ENCODE measurements at regions not wholly inside any gene's neighbourhood (a gene's known extent, or its start where the extent isn't known, plus 50 kb on each side); places are given as distances from the start of the nearest gene placed in this dataset.

DNA sequence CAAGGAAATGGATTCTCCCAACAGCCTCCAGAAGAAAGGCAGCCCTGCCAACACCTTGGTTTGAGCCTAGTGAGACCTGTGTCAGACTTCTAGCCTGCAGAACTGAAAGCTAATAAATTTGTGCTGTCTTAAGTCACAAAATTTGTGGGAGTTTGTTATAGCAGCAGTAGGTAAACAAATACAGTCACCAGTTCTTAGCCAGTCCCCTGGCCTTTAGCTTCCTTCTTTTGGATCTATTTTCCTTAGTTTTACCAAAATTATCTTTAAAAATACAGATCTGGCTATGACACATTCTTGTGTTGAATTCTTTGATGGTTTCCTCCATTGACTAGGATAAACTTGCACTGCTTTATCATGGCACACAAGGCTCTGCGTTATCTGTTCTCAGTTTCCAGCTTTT is 697.9 kb upstream of the FANCL start:
- H3K9me3 ChIP-seq (ENCODE audit: control insufficient read depth, low read length): no peaks in the 10 kb centered on the region
- no peak for ATAC-seq
- no peaks in the 10 kb centered on the region for H3K27me3 ChIP-seq (ENCODE audit: control insufficient read depth, insufficient read depth)
- H3K4me3 ChIP-seq (ENCODE audit: low read length): no peak overlapping the region
- intact Hi-C loops (cut with DNase I): no loop called here
- 84% methylated on average over 1 of the region's 1 CpG for WGBS
- no peak for DNase-seq
- no peak overlapping the region for H3K27ac ChIP-seq (ENCODE audit: low read length)
- no peaks in the 10 kb centered on the region for H3K4me1 ChIP-seq (ENCODE audit: control insufficient read depth, insufficient read depth, low read length)

DNA sequence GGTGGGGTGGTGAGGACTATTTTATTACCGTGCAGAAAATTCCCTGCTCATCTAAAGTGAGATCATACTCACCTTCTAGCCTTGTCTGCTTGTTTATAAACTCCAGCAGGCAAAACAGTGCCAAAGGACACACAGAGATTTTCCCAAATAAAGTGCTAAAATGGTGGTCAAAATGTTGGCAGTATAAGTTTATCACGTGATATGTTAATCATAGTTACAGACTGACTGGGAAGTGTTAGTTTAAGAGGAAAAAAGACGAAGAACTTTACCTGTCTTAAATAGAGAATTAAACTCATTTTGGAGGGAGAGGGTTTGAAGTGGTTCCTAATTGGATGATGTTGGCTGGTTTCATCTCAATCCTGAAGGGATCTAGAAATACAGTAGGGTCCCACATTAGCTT is 691.7 kb upstream of the FANCL start:
- DNase-seq (no peak), ATAC-seq (no peak)
- Histone ChIP-seq H3K4me3 (ENCODE audit: low read length) (no peak overlapping the region), H3K4me1 (ENCODE audit: control insufficient read depth, insufficient read depth, low read length) (no peaks in the 10 kb centered on the region), H3K27ac (ENCODE audit: low read length) (no peak overlapping the region), H3K9me3 (ENCODE audit: control insufficient read depth, low read length) (no peaks in the 10 kb centered on the region), H3K27me3 (ENCODE audit: control insufficient read depth, insufficient read depth) (no peaks in the 10 kb centered on the region)
- intact Hi-C loops (cut with DNase I): no loop called here
- 66% methylated on average over 3 of the region's 3 CpGs for WGBS

DNA sequence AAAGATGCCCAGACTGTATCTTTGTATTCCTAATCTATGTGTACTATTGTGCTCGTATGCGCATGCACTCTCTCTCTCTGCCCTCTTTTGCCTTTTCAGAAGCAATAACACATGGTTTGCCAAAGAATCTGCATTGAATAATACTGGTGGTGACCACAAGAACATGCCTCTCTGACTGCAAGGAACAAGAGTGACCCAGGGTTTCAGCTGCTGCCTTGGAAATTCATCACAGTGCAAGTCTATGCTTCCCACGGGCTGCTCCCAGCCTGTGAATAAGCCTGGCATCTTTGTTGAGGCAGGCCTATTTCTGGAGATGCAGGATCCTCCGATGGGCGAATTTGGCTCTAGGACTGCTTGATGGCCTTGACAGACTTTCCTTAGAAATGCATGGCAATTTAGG is 689.4 kb upstream of the FANCL start:
- no peak overlapping the region for H3K4me3 ChIP-seq (ENCODE audit: low read length)
- H3K4me1 ChIP-seq (ENCODE audit: control insufficient read depth, insufficient read depth, low read length): no peaks in the 10 kb centered on the region
- WGBS: 82% methylated on average over 5 of the region's 5 CpGs
- intact Hi-C loops (cut with DNase I): no loop called here
- H3K9me3 ChIP-seq (ENCODE audit: control insufficient read depth, low read length): no peaks in the 10 kb centered on the region
- no peak for DNase-seq
- no peak for ATAC-seq
- no peak overlapping the region for H3K27ac ChIP-seq (ENCODE audit: low read length)
- no peaks in the 10 kb centered on the region for H3K27me3 ChIP-seq (ENCODE audit: control insufficient read depth, insufficient read depth)

DNA sequence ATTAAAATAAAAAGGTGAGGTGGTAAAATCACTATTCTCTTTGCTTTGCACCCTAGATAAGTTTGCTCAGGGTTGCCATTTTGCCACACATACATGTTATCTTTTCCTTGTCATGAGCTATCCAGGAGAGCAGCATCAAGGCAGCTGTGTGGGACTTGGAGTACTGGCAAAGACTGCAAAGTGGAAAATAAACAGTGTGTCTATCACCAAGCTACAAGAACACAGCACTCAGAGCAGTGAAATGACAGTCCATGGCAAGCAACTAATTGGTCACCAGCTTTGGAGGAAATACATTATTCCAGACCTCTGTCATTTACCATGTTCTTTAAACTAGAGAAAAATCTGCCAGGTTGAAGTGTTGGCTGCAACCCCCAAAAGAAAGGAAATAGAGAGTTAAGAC is 687.8 kb upstream of the FANCL start:
- Histone ChIP-seq H3K4me3 (ENCODE audit: low read length) (no peak overlapping the region), H3K4me1 (ENCODE audit: control insufficient read depth, insufficient read depth, low read length) (no peaks in the 10 kb centered on the region), H3K27ac (ENCODE audit: low read length) (no peak overlapping the region), H3K27me3 (ENCODE audit: control insufficient read depth, insufficient read depth) (no peaks in the 10 kb centered on the region), H3K9me3 (ENCODE audit: control insufficient read depth, low read length) (no peaks in the 10 kb centered on the region)
- ATAC-seq (peak; percentile 35 to 67), DNase-seq (no peak)
- intact Hi-C loops (cut with DNase I): no loop called here

DNA sequence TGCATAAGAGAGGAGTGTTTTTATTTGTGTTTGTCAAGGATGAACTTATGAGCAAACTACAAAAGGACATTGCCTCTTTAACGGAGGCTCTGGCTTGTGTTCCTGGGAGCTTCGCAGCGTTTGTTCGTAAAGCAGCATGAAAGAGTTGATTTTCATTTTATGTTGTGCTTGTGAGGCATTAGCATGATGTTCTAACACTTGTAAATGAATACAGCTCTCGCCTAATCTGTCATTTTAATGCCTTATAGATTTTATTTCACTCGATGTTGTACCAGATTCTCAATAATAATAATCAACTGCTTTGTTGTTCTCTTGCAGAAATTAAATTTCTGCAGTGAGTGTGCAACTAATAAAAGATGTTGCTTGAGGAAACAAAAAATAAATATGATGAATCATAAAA is 687.3 kb upstream of the FANCL start:
- H3K4me1 ChIP-seq (ENCODE audit: control insufficient read depth, insufficient read depth, low read length): no peaks in the 10 kb centered on the region
- no peak overlapping the region for H3K27ac ChIP-seq (ENCODE audit: low read length)
- no peak overlapping the region for H3K4me3 ChIP-seq (ENCODE audit: low read length)
- intact Hi-C loops (cut with DNase I): no loop called here
- 63% methylated on average over 6 of the region's 6 CpGs for WGBS
- DNase-seq (no peak), ATAC-seq (no peak)
- H3K9me3 ChIP-seq (ENCODE audit: control insufficient read depth, low read length): no peaks in the 10 kb centered on the region
- no peaks in the 10 kb centered on the region for H3K27me3 ChIP-seq (ENCODE audit: control insufficient read depth, insufficient read depth)

DNA sequence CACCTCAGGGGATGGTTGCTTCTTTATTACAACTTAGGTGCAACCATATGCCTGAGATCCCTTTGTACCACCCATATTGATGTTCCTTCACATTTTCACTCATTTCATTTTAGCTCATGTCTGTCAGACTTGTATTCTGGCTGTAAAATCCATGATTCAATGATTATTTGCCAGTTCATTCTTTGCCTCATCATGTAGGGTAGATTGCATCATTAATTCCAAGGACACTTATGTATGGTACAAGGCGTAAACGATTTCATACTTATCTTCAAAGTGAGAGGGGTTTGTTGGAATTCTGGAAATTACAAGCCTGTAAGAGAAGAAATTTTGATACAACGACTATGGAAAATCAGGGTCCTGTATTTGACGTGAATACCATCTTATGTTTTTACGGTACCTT is 685.0 kb upstream of the FANCL start:
- H3K27ac ChIP-seq (ENCODE audit: low read length): no peak overlapping the region
- intact Hi-C loops (cut with DNase I): no loop called here

GRCh38 chr2:58925676-58926081 is 684.6 kb upstream of the FANCL start:
- DNase-seq (peak in 2 of 3 donors; percentile 17 to 60), ATAC-seq (peak in 1 of 2 donors; percentile 64)
- 69% methylated on average over 4 of the region's 4 CpGs for WGBS

More for the DNA sequence above, 685.0 kb upstream of the FANCL start:
- ATAC-seq (no peak), DNase-seq (no peak)
- no peak overlapping the region for H3K4me3 ChIP-seq (ENCODE audit: low read length)
- no peaks in the 10 kb centered on the region for H3K27me3 ChIP-seq (ENCODE audit: control insufficient read depth, insufficient read depth)
- no peaks in the 10 kb centered on the region for H3K9me3 ChIP-seq (ENCODE audit: control insufficient read depth, low read length)
- 88% methylated on average over 5 of the region's 5 CpGs for WGBS
- no peaks in the 10 kb centered on the region for H3K4me1 ChIP-seq (ENCODE audit: control insufficient read depth, insufficient read depth, low read length)

GRCh38 chr2:58923869-58924268 is 682.7 kb upstream of the FANCL start:
- H3K27me3 ChIP-seq (ENCODE audit: control insufficient read depth, insufficient read depth): no peaks in the 10 kb centered on the region
- 90% methylated on average over 1 of the region's 1 CpG for WGBS
- intact Hi-C loops (cut with DNase I): no loop called here

More at GRCh38 chr2:58925676-58926081, 684.6 kb upstream of the FANCL start:
- Histone ChIP-seq H3K4me3 (ENCODE audit: low read length) (no peak overlapping the region), H3K27me3 (ENCODE audit: control insufficient read depth, insufficient read depth) (no peaks in the 10 kb centered on the region), H3K9me3 (ENCODE audit: control insufficient read depth, low read length) (no peaks in the 10 kb centered on the region), H3K27ac (ENCODE audit: low read length) (no peak overlapping the region), H3K4me1 (ENCODE audit: control insufficient read depth, insufficient read depth, low read length) (no peaks in the 10 kb centered on the region)
- intact Hi-C loops (cut with DNase I): no loop called here

DNA sequence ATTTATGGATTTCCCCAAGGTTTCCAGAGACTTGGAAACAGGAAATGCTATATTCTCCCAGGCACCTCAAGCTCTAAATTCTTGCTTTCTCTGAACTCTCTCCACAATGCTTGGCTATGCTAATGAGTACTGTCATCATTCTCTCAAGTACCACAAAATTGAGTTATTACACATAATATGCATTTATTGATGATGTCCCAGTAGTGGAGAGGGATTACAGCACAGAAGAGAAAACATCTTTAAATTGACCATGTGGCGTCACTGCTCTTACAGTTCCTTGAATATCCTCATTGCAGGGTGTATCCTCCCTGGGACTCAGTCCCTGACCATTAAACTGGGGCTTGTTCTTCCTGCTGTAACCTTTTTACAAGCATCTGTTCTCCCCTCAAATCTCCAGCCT is 681.1 kb upstream of the FANCL start:
- Histone ChIP-seq H3K4me3 (ENCODE audit: low read length) (no peak overlapping the region), H3K9me3 (ENCODE audit: control insufficient read depth, low read length) (no peaks in the 10 kb centered on the region), H3K4me1 (ENCODE audit: control insufficient read depth, insufficient read depth, low read length) (no peaks in the 10 kb centered on the region), H3K27me3 (ENCODE audit: control insufficient read depth, insufficient read depth) (no peaks in the 10 kb centered on the region), H3K27ac (ENCODE audit: low read length) (no peak overlapping the region)
- 88% methylated on average over 1 of the region's 1 CpG for WGBS
- no peak for ATAC-seq
- no peak for DNase-seq
- intact Hi-C loops (cut with DNase I): no loop called here

More at GRCh38 chr2:58923869-58924268, 682.7 kb upstream of the FANCL start:
- ATAC-seq (no peak), DNase-seq (no peak)
- no peaks in the 10 kb centered on the region for H3K9me3 ChIP-seq (ENCODE audit: control insufficient read depth, low read length)
- H3K27ac ChIP-seq (ENCODE audit: low read length): no peak overlapping the region
- no peaks in the 10 kb centered on the region for H3K4me1 ChIP-seq (ENCODE audit: control insufficient read depth, insufficient read depth, low read length)
- no peak overlapping the region for H3K4me3 ChIP-seq (ENCODE audit: low read length)

DNA sequence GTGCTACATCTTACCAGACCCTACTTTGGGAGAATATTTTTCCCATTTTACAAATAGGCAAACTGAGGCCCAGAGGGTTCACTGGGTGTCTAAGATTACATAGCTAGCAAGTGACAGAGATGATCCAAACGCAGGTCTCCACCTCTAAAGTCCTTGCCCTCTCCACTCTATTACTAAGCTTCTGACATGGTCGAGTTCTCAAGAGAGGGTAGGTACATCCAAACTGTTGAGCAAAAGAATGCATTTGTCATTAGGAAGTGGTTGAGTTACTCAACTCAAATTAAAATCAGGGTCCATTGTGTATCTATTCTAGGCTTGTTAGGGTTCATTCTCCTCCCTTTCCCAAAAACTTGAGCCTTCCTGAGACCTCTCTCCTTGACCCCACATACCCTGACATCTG is 680.6 kb upstream of the FANCL start:
- Histone ChIP-seq H3K27ac (ENCODE audit: low read length) (no peak overlapping the region), H3K4me3 (ENCODE audit: low read length) (no peak overlapping the region), H3K4me1 (ENCODE audit: control insufficient read depth, insufficient read depth, low read length) (no peaks in the 10 kb centered on the region), H3K9me3 (ENCODE audit: control insufficient read depth, low read length) (no peaks in the 10 kb centered on the region), H3K27me3 (ENCODE audit: control insufficient read depth, insufficient read depth) (no peaks in the 10 kb centered on the region)
- ATAC-seq: no peak
- intact Hi-C loops (cut with DNase I): no loop called here
- 66% methylated on average over 2 of the region's 2 CpGs for WGBS
- DNase-seq: no peak

DNA sequence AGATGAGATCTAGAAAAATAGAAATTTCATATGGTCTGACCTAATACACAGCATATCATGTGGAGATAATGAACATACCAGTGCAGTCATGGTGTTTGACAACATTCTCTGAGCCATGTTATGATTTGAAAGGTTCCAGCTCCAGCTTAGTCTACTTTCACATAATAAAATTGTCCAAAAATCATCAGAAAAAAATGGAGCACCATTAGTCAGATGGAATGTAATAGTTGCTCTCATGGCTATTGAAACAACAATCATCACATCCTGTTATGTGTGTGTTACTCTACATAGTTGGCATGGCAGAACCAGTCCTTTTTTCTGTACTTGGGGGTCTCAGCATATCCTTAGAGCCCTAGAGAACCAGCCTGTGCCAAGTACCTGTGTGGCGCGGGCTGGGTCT is 678.9 kb upstream of the FANCL start:
- Histone ChIP-seq H3K4me1 (ENCODE audit: control insufficient read depth, insufficient read depth, low read length) (no peaks in the 10 kb centered on the region), H3K4me3 (ENCODE audit: low read length) (no peak overlapping the region), H3K27me3 (ENCODE audit: control insufficient read depth, insufficient read depth) (no peaks in the 10 kb centered on the region), H3K27ac (ENCODE audit: low read length) (no peak overlapping the region), H3K9me3 (ENCODE audit: control insufficient read depth, low read length) (no peaks in the 10 kb centered on the region)
- intact Hi-C loops (cut with DNase I): no loop called here
- no peak for ATAC-seq
- no peak for DNase-seq
- 98% methylated on average over 2 of the region's 2 CpGs for WGBS

- no peaks in the 10 kb centered on the region for H3K27me3 ChIP-seq (ENCODE audit: control insufficient read depth, insufficient read depth)
- no peak overlapping the region for H3K27ac ChIP-seq (ENCODE audit: low read length)
- intact Hi-C loops (cut with DNase I): no loop called here
- no peak overlapping the region for H3K4me3 ChIP-seq (ENCODE audit: low read length)
- no peaks in the 10 kb centered on the region for H3K4me1 ChIP-seq (ENCODE audit: control insufficient read depth, insufficient read depth, low read length)
- DNase-seq: peak in 1 of 3 donors; percentile 14
- no peaks in the 10 kb centered on the region for H3K9me3 ChIP-seq (ENCODE audit: control insufficient read depth, low read length)
- WGBS: 77% methylated on average over 4 of the region's 4 CpGs
- ATAC-seq: no peak
These were observed 678.2 kb upstream of the FANCL start for GRCh38 chr2:58919316-58919715.
